ENCODE measurements at regions not wholly inside any gene's neighbourhood (a gene's known extent, or its start where the extent isn't known, plus 50 kb on each side); places are given as distances from the start of the nearest gene placed in this dataset.

DNA sequence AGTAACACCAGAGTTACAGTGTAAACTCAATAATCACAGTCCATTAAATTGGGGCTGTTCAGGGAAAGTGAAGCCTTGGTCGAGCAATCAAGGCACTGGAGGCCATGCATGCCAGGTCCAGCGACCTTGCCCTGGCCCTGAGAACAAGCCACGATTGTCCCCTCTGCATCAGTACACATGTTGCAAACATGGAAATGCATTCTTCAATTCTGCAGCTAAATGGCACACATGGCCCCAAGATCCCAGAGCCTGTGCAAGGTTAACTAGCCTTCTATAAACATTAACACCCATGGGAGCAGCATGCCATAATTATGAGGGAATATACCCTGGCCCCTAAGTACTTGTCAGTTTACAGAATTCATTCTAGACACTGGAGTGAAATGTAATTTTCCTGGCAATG, 204.7 kb downstream of the HS3ST3B1 start:
- no peaks in the 10 kb centered on the region for H3K9me3 ChIP-seq (ENCODE audit: control extremely low read depth in 1 of 5, control insufficient read depth in 4 of 5, insufficient read depth in 2 of 5, low read depth in 1 of 5, low read length in 4 of 5)
- WGBS (ENCODE audit: insufficient coverage): 94% methylated on average over 3 of the region's 3 CpGs
- POLR2A ChIA-PET: no interaction called here

DNA sequence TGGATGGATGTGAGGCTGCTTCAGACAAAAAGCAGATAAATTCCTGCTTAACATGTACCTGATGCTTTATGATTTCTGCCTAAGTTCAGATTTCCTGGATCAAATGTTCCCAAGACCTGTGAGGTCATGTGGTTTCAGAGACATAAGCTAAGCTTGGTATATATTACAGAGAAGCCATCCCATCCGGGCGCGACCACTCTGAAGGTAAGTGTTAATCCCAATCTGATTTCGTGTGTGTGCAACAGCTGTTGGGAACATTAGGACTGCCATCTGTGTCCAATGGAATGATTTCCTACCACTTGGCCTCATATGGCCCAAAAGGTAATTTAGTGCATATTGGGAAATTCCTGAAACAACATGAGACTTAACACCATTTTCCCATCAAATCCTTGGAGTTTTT, 199.1 kb downstream of the HS3ST3B1 start:
- ChIA-PET POLR2A (no interaction called here), CTCF (no interaction called here)
- no CpG with 5 or more reads among the region's 4 CpGs for WGBS (ENCODE audit: insufficient coverage)

More for the DNA sequence above, 204.7 kb downstream of the HS3ST3B1 start:
- CTCF ChIA-PET: no interaction called here
- H3K4me1 ChIP-seq (ENCODE audit: control extremely low read depth in 1 of 4, control insufficient read depth in 4 of 4, insufficient read depth in 4 of 4, low read length in 3 of 4): no peaks in the 10 kb centered on the region
- no peaks in the 10 kb centered on the region for H3K27me3 ChIP-seq (replicated peaks in 2 of 5; ENCODE audit: control insufficient read depth in 4 of 5, insufficient read depth in 5 of 5, low read length in 4 of 5)
- H3K27ac ChIP-seq (ENCODE audit: insufficient read depth in 1 of 2, low read depth in 1 of 2, low read length in 2 of 2, poor library complexity in 1 of 2, severe bottlenecking in 2 of 2): no peak overlapping the region
- no peak for DNase-seq
- no peak overlapping the region for H3K4me3 ChIP-seq (ENCODE audit: control insufficient read depth in 1 of 7, extremely low read depth in 1 of 7, insufficient read depth in 4 of 7, low read depth in 2 of 7, low read length in 6 of 7)
- no peaks in the 10 kb centered on the region for H3K36me3 ChIP-seq (ENCODE audit: control insufficient read depth in 4 of 4, insufficient read depth in 4 of 4, low read length in 3 of 4)

DNA sequence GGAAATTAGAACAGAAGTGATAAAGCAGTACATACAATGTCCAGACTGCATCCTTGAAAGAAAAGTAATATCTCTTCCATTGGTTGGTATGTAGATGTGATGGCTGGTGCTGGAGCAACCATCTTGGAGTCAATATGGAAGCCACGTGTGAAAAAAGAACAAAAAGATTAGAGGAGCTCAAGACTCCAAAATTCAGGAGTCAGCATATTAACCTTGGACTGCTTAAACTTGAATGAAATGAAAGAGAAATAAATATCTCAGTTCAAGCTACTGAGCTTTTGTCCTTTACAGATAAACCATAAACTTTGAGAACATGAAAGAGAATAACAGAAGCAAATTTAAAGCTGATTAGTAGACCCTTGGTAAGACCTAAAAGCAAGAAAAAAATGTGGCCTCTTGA, 197.9 kb downstream of the HS3ST3B1 start:
- no peak for DNase-seq
- WGBS (ENCODE audit: insufficient coverage): 88% methylated on average over 1 of the region's 1 CpG
- no peak overlapping the region for H3K4me3 ChIP-seq (ENCODE audit: control insufficient read depth in 1 of 7, extremely low read depth in 1 of 7, insufficient read depth in 4 of 7, low read depth in 2 of 7, low read length in 6 of 7)
- peaks cover 0 to 6% (median 0%) of the 10 kb centered on the region in 5 experiments for H3K9me3 ChIP-seq (ENCODE audit: control extremely low read depth in 1 of 5, control insufficient read depth in 4 of 5, insufficient read depth in 2 of 5, low read depth in 1 of 5, low read length in 4 of 5)
- H3K36me3 ChIP-seq (ENCODE audit: control insufficient read depth in 4 of 4, insufficient read depth in 4 of 4, low read length in 3 of 4): no peaks in the 10 kb centered on the region
- H3K27ac ChIP-seq (ENCODE audit: insufficient read depth in 1 of 2, low read depth in 1 of 2, low read length in 2 of 2, poor library complexity in 1 of 2, severe bottlenecking in 2 of 2): no peak overlapping the region
- CTCF ChIA-PET: no interaction called here
- H3K27me3 ChIP-seq (replicated peaks in 2 of 5; ENCODE audit: control insufficient read depth in 4 of 5, insufficient read depth in 5 of 5, low read length in 4 of 5): no peaks in the 10 kb centered on the region
- POLR2A ChIA-PET: no interaction called here
- H3K4me1 ChIP-seq (ENCODE audit: control extremely low read depth in 1 of 4, control insufficient read depth in 4 of 4, insufficient read depth in 4 of 4, low read length in 3 of 4): no peaks in the 10 kb centered on the region

More for the DNA sequence above, 199.1 kb downstream of the HS3ST3B1 start:
- Histone ChIP-seq H3K27me3 (replicated peaks in 2 of 5; ENCODE audit: control insufficient read depth in 4 of 5, insufficient read depth in 5 of 5, low read length in 4 of 5) (no peaks in the 10 kb centered on the region), H3K36me3 (ENCODE audit: control insufficient read depth in 4 of 4, insufficient read depth in 4 of 4, low read length in 3 of 4) (no peaks in the 10 kb centered on the region), H3K9me3 (ENCODE audit: control extremely low read depth in 1 of 5, control insufficient read depth in 4 of 5, insufficient read depth in 2 of 5, low read depth in 1 of 5, low read length in 4 of 5) (peaks cover 0 to 6% (median 0%) of the 10 kb centered on the region in 5 experiments), H3K4me1 (ENCODE audit: control extremely low read depth in 1 of 4, control insufficient read depth in 4 of 4, insufficient read depth in 4 of 4, low read length in 3 of 4) (no peaks in the 10 kb centered on the region), H3K4me3 (ENCODE audit: control insufficient read depth in 1 of 7, extremely low read depth in 1 of 7, insufficient read depth in 4 of 7, low read depth in 2 of 7, low read length in 6 of 7) (no peak overlapping the region), H3K27ac (ENCODE audit: insufficient read depth in 1 of 2, low read depth in 1 of 2, low read length in 2 of 2, poor library complexity in 1 of 2, severe bottlenecking in 2 of 2) (no peak overlapping the region)
- no peak for DNase-seq

- H3K4me3 ChIP-seq (ENCODE audit: control insufficient read depth in 1 of 7, extremely low read depth in 1 of 7, insufficient read depth in 4 of 7, low read depth in 2 of 7, low read length in 6 of 7): no peak overlapping the region
- no peaks in the 10 kb centered on the region for H3K4me1 ChIP-seq (ENCODE audit: control extremely low read depth in 1 of 4, control insufficient read depth in 4 of 4, insufficient read depth in 4 of 4, low read length in 3 of 4)
- WGBS (ENCODE audit: insufficient coverage): 100% methylated on average over 1 of the region's 4 CpGs
- no peaks in the 10 kb centered on the region for H3K27me3 ChIP-seq (replicated peaks in 2 of 5; ENCODE audit: control insufficient read depth in 4 of 5, insufficient read depth in 5 of 5, low read length in 4 of 5)
- no peaks in the 10 kb centered on the region for H3K36me3 ChIP-seq (ENCODE audit: control insufficient read depth in 4 of 4, insufficient read depth in 4 of 4, low read length in 3 of 4)
- no peak overlapping the region for H3K27ac ChIP-seq (ENCODE audit: insufficient read depth in 1 of 2, low read depth in 1 of 2, low read length in 2 of 2, poor library complexity in 1 of 2, severe bottlenecking in 2 of 2)
- ChIA-PET POLR2A (interaction anchor here (0.8 kb wide), 1 partner anchor 1568 kb away, joined by 3 read pairs; no protein-coding TSS in a partner anchor), CTCF (no interaction called here)
- no peak for DNase-seq
- H3K9me3 ChIP-seq (ENCODE audit: control extremely low read depth in 1 of 5, control insufficient read depth in 4 of 5, insufficient read depth in 2 of 5, low read depth in 1 of 5, low read length in 4 of 5): peaks cover 0 to 6% (median 0%) of the 10 kb centered on the region in 5 experiments
Measured at GRCh38 chr17:14494161-14494560, 193.3 kb downstream of the HS3ST3B1 start.

DNA sequence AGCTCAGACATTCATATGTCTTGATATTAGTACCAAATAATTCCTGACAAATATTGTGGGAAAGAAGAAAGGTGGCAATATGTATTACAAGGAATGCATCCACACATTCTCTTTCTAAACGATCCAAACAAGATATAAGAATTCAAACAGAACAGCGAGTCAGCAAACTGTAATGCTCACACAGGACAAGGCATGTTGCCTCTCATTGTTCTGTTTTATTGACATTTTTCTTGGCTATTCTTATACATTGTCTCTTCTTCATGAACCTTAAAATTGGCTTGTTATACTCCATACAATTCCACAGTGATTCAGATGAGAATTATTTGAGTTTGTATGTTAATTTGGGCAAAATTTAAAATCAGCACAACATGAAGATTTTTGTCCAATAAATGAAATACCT, 189.1 kb downstream of the HS3ST3B1 start:
- POLR2A ChIA-PET: no interaction called here
- no CpG with 5 or more reads among the region's 2 CpGs for WGBS (ENCODE audit: insufficient coverage)
- Histone ChIP-seq H3K9me3 (ENCODE audit: control extremely low read depth in 1 of 5, control insufficient read depth in 4 of 5, insufficient read depth in 2 of 5, low read depth in 1 of 5, low read length in 4 of 5) (no peaks in the 10 kb centered on the region), H3K4me1 (ENCODE audit: control extremely low read depth in 1 of 4, control insufficient read depth in 4 of 4, insufficient read depth in 4 of 4, low read length in 3 of 4) (no peaks in the 10 kb centered on the region), H3K4me3 (ENCODE audit: control insufficient read depth in 1 of 7, extremely low read depth in 1 of 7, insufficient read depth in 4 of 7, low read depth in 2 of 7, low read length in 6 of 7) (no peak overlapping the region), H3K36me3 (ENCODE audit: control insufficient read depth in 4 of 4, insufficient read depth in 4 of 4, low read length in 3 of 4) (no peaks in the 10 kb centered on the region), H3K27ac (ENCODE audit: insufficient read depth in 1 of 2, low read depth in 1 of 2, low read length in 2 of 2, poor library complexity in 1 of 2, severe bottlenecking in 2 of 2) (no peak overlapping the region), H3K27me3 (replicated peaks in 2 of 5; ENCODE audit: control insufficient read depth in 4 of 5, insufficient read depth in 5 of 5, low read length in 4 of 5) (no peaks in the 10 kb centered on the region)
- no peak for DNase-seq
- CTCF ChIA-PET: no interaction called here

DNA sequence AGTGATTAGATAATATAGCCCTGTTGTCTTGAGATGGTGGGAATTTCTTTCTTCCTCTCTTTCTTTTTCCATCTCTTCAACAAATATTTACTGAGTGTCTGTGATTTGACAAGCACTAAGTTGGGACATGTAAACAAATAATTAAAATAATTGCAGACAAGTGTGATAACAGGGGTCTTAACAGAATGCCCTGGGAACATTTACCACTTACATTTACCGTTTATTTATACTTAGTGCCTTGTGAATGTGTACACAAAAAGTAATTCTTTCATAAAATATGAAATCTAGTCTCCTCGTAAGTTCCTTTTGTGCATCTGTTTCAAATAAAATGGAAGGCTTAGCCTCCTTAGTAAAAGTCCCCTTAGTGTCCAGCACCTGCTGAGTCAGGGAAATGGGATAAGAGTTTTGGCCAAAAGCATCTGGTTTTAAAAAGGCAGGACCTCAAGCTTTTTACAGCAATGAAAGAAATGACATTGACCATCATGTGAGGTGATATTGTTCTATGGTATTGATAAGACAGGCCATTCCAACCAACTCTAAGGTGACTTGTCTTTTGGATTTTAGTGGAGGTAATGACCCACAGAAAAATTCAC, 188.2 kb downstream of the HS3ST3B1 start:
- Histone ChIP-seq H3K4me3 (ENCODE audit: control insufficient read depth in 1 of 7, extremely low read depth in 1 of 7, insufficient read depth in 4 of 7, low read depth in 2 of 7, low read length in 6 of 7) (no peak overlapping the region), H3K36me3 (ENCODE audit: control insufficient read depth in 4 of 4, insufficient read depth in 4 of 4, low read length in 3 of 4) (no peaks in the 10 kb centered on the region), H3K4me1 (ENCODE audit: control extremely low read depth in 1 of 4, control insufficient read depth in 4 of 4, insufficient read depth in 4 of 4, low read length in 3 of 4) (no peaks in the 10 kb centered on the region), H3K27me3 (replicated peaks in 2 of 5; ENCODE audit: control insufficient read depth in 4 of 5, insufficient read depth in 5 of 5, low read length in 4 of 5) (no peaks in the 10 kb centered on the region), H3K9me3 (ENCODE audit: control extremely low read depth in 1 of 5, control insufficient read depth in 4 of 5, insufficient read depth in 2 of 5, low read depth in 1 of 5, low read length in 4 of 5) (peaks cover 0 to 1% (median 0%) of the 10 kb centered on the region in 5 experiments), H3K27ac (ENCODE audit: insufficient read depth in 1 of 2, low read depth in 1 of 2, low read length in 2 of 2, poor library complexity in 1 of 2, severe bottlenecking in 2 of 2) (no peak overlapping the region)
- ChIA-PET CTCF (no interaction called here), POLR2A (no interaction called here)
- WGBS (ENCODE audit: insufficient coverage): no CpG with 5 or more reads among the region's 2 CpGs
- DNase-seq: no peak

- Histone ChIP-seq H3K4me1 (ENCODE audit: control extremely low read depth in 1 of 4, control insufficient read depth in 4 of 4, insufficient read depth in 4 of 4, low read length in 3 of 4) (no peaks in the 10 kb centered on the region), H3K27ac (ENCODE audit: insufficient read depth in 1 of 2, low read depth in 1 of 2, low read length in 2 of 2, poor library complexity in 1 of 2, severe bottlenecking in 2 of 2) (no peak overlapping the region), H3K9me3 (ENCODE audit: control extremely low read depth in 1 of 5, control insufficient read depth in 4 of 5, insufficient read depth in 2 of 5, low read depth in 1 of 5, low read length in 4 of 5) (peaks cover 0 to 1% (median 0%) of the 10 kb centered on the region in 5 experiments), H3K36me3 (ENCODE audit: control insufficient read depth in 4 of 4, insufficient read depth in 4 of 4, low read length in 3 of 4) (no peaks in the 10 kb centered on the region), H3K27me3 (replicated peaks in 2 of 5; ENCODE audit: control insufficient read depth in 4 of 5, insufficient read depth in 5 of 5, low read length in 4 of 5) (no peaks in the 10 kb centered on the region), H3K4me3 (ENCODE audit: control insufficient read depth in 1 of 7, extremely low read depth in 1 of 7, insufficient read depth in 4 of 7, low read depth in 2 of 7, low read length in 6 of 7) (no peak overlapping the region)
- CTCF ChIA-PET: no interaction called here
- no peak for DNase-seq
- WGBS (ENCODE audit: insufficient coverage): 100% methylated on average over 7 of the region's 8 CpGs
- POLR2A ChIA-PET: no interaction called here
Measured at GRCh38 chr17:14487068-14487467, 186.2 kb downstream of the HS3ST3B1 start.
